D721Med (cell line): ENCODE measurements at regions not wholly inside any gene's neighbourhood (a gene's known extent, or its start where the extent isn't known, plus 50 kb on each side); places are given as distances from the start of the nearest gene placed in this dataset.

ENCODE experiments used
- DNase-seq: peaks from one replicate; pipeline ENCODE4 v3.0.0; 2011; ENCODE audit warnings: low spot score; ENCODE audit not compliant: insufficient read length
- FAIRE-seq: peaks from 2 replicates; lab custom pipeline; 2011; peaks lifted over from hg19 to GRCh38; lab: Jason Lieb, UNC
- CTCF ChIP-seq: IDR thresholded peaks from 2 replicates; pipeline ENCODE4 v1.5.1; 2012; ENCODE audit warnings: mild to moderate bottlenecking, control low read depth; ENCODE audit not compliant: insufficient read depth; ENCODE audit errors: missing control alignments

- DNase-seq (no peak), FAIRE-seq (no peak)
- TF ChIP-seq CTCF: no peak
Observed at GRCh38 chr2:114046866-114047435, 157.1 kb downstream of the ACTR3 start.

- FAIRE-seq (no peak), DNase-seq (no peak)
- no peak for TF ChIP-seq CTCF
Observed at GRCh38 chr2:114049280-114049679, 159.4 kb downstream of the ACTR3 start.

- DNase-seq: no peak
- no peak for FAIRE-seq
- no peak for TF ChIP-seq CTCF
Observed at GRCh38 chr2:114049826-114050225, 159.9 kb downstream of the ACTR3 start.

GRCh38 chr2:114056294-114057143, 166.6 kb downstream of the ACTR3 start:
- DNase-seq (no peak), FAIRE-seq (no peak)
- no peak for TF ChIP-seq CTCF

GRCh38 chr2:114057638-114058037, 167.7 kb downstream of the ACTR3 start:
- DNase-seq (no peak), FAIRE-seq (no peak)
- no peak for TF ChIP-seq CTCF

- no peak for TF ChIP-seq CTCF
- FAIRE-seq: no peak
Observed at GRCh38 chr2:114061566-114062098, 171.7 kb downstream of the ACTR3 start.

GRCh38 chr2:114063346-114063745, 173.5 kb downstream of the ACTR3 start:
- no peak for TF ChIP-seq CTCF
- no peak for FAIRE-seq
- DNase-seq: no peak

More at GRCh38 chr2:114061566-114062098, 171.7 kb downstream of the ACTR3 start:
- no peak for DNase-seq
